HG02642 (cell line): ENCODE measurements at regions not wholly inside any gene's neighbourhood (a gene's known extent, or its start where the extent isn't known, plus 50 kb on each side); places are given as distances from the start of the nearest gene placed in this dataset.
"Not testable (repeated sequence)": the region's sequence is repeated elsewhere in the genome, so short reads cannot be mapped to it uniquely, and the experiment has no call there.

Experiments used
- ATAC-seq: cut with Tn5 transposase; IDR thresholded peaks from one replicate; pipeline ENCODE4 v1.9.1; 2021; ENCODE audit warnings: mild to moderate bottlenecking; ENCODE audit not compliant: unreplicated experiment, poor library complexity

- ATAC-seq, result not testable (repeated sequence)
Observed at GRCh38 chr2:88802026-88802425, 110.6 kb downstream of the RPIA start.

GRCh38 chr2:88807237-88807962 lies 115.9 kb downstream of the RPIA start:
- no peak for ATAC-seq

- no peak for ATAC-seq
Observed at GRCh38 chr2:88808083-88808482, 116.6 kb downstream of the RPIA start.

GRCh38 chr2:88808652-88809051 lies 117.2 kb downstream of the RPIA start:
- no peak for ATAC-seq

- ATAC-seq, result no peak
Observed at GRCh38 chr2:88809216-88809615, 117.7 kb downstream of the RPIA start.

- ATAC-seq, result peak; percentile 56
Observed at GRCh38 chr2:88810017-88810416, 118.5 kb downstream of the RPIA start.

- ATAC-seq, result no peak
Observed at GRCh38 chr2:88810488-88810887, 119.0 kb downstream of the RPIA start.

- no peak for ATAC-seq
Observed at GRCh38 chr2:88811233-88811632, 119.8 kb downstream of the RPIA start.

- ATAC-seq, result no peak
Observed at GRCh38 chr2:88811681-88812080, 120.2 kb downstream of the RPIA start.

- no peak for ATAC-seq
Observed at GRCh38 chr2:88813612-88814011, 122.1 kb downstream of the RPIA start.

GRCh38 chr2:88815282-88815681 lies 123.8 kb downstream of the RPIA start:
- ATAC-seq, result no peak

GRCh38 chr2:88815697-88816096 lies 124.2 kb downstream of the RPIA start:
- no peak for ATAC-seq

- ATAC-seq, result no peak
Observed at GRCh38 chr2:88818381-88818780, 126.9 kb downstream of the RPIA start.

- ATAC-seq, result no peak
Observed at GRCh38 chr2:88824951-88825350, 133.5 kb downstream of the RPIA start.

- no peak for ATAC-seq
Observed at GRCh38 chr2:88826399-88826798, 134.9 kb downstream of the RPIA start.

GRCh38 chr2:88827821-88828220 lies 136.3 kb downstream of the RPIA start:
- no peak for ATAC-seq

GRCh38 chr2:88828397-88829137 lies 137.1 kb downstream of the RPIA start:
- no peak for ATAC-seq

- no peak for ATAC-seq
Observed at GRCh38 chr2:88829607-88830463, 138.4 kb downstream of the RPIA start.

GRCh38 chr2:88831071-88831791 lies 139.8 kb downstream of the RPIA start:
- ATAC-seq, result no peak

- peak; percentile 88 for ATAC-seq
Observed at GRCh38 chr2:88831792-88832248, 140.3 kb downstream of the RPIA start.
